GM12872 (cell line): ENCODE measurements at regions not wholly inside any gene's neighbourhood (a gene's known extent, or its start where the extent isn't known, plus 50 kb on each side); places are given as distances from the start of the nearest gene placed in this dataset.

ENCODE experiments used
- TF ChIP-seq, protein P1 (sequence below): IDR thresholded peaks from 3 replicates; pipeline ENCODE4 v1.5.1; 2011; ENCODE audit warnings: low read depth, mild to moderate bottlenecking, low read length, moderate library complexity; ENCODE audit not compliant: insufficient read depth

DNA sequence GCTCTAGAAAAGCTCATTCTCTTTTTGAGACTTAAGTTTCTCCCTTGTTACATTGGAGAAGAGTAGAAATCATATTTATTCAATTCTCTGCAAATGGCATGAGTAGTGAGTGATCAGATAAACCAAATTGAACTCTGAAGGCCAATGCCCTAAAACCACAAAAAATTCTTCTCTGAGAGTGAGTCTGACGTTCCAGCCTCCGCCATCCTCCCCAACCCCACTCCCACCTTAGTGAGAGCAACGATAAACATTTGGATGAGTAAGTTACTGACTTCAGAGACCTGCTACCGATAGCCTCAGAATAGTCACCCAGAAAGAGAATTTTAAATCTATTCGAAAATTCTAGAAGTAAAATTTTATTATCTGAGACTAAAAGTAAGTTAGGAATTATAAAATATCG, 94.6 kb downstream of the TFAP2A start:
- TF ChIP-seq, protein P1, sequence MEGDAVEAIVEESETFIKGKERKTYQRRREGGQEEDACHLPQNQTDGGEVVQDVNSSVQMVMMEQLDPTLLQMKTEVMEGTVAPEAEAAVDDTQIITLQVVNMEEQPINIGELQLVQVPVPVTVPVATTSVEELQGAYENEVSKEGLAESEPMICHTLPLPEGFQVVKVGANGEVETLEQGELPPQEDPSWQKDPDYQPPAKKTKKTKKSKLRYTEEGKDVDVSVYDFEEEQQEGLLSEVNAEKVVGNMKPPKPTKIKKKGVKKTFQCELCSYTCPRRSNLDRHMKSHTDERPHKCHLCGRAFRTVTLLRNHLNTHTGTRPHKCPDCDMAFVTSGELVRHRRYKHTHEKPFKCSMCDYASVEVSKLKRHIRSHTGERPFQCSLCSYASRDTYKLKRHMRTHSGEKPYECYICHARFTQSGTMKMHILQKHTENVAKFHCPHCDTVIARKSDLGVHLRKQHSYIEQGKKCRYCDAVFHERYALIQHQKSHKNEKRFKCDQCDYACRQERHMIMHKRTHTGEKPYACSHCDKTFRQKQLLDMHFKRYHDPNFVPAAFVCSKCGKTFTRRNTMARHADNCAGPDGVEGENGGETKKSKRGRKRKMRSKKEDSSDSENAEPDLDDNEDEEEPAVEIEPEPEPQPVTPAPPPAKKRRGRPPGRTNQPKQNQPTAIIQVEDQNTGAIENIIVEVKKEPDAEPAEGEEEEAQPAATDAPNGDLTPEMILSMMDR: no peak

DNA sequence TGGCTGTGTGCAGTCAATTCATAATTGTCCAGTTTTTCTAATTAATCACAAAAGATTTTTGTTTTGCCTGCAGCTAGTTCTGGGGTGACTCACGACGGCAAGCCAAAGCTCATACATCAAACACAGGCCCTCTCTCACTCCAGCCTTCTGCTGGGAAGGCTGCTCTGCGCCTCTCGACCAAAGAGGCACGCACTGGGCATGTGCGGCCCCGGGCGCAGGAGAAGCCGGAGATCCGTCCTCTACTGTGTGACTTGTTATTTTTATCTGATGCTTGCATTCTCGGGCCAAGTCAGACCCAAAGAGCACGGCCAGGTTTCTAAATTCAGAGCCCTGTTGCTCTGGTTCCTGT, 98.5 kb downstream of the TFAP2A start:
- TF ChIP-seq, protein P1: no peak

DNA sequence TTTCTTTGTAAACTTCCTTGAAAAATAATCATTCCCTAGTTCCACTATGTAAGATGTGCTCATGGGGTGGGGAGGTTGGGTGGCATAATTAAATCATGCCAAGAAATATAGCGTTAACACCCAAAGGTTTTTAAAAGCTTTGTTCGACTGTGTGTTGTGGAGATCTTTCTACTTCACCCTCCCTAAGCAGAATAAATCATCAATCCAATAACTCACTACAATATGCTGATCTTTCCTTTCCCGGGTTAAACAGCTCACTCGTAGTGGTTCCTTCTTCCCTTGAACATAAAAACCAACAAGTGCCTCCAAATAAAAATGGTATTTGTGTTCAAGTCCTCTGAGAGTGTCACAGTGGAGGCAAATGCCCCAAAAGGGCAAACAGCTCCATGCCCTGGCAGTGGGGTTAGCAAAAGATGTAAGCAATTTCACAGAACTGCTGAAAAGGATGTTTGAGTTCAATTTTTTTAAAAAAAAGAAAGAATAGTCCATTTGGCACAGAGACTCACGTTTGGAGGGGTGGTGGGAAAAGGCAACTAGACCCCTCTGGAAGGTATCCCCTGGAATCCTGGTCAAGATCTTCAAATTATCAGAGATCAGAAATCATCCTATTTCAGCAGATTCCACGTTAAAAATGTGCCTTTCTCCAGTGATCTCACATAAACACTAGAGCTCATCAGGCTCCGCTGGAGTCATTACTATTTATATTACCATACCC, 99.1 kb downstream of the TFAP2A start:
- TF ChIP-seq, protein P1: no peak

DNA sequence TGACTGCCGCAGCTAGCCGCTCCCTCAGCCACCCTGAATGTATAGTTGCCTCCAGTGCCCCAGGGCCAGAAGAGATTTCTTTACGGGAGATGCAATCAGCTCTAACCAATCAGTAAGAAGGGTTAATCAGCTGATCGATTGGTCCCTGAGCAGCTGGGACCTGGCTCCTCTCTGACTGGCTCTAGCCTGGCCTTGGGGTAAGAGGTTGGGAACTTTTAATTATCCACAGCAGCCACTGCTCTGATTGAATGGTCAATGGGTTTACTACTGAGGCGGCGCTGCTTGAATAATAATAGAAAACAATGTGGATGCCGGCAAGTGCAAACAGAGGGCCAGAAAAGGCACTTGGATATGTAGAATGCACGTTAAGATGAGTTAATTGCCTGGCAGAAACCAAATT, 99.8 kb downstream of the TFAP2A start:
- TF ChIP-seq, protein P1: no peak

DNA sequence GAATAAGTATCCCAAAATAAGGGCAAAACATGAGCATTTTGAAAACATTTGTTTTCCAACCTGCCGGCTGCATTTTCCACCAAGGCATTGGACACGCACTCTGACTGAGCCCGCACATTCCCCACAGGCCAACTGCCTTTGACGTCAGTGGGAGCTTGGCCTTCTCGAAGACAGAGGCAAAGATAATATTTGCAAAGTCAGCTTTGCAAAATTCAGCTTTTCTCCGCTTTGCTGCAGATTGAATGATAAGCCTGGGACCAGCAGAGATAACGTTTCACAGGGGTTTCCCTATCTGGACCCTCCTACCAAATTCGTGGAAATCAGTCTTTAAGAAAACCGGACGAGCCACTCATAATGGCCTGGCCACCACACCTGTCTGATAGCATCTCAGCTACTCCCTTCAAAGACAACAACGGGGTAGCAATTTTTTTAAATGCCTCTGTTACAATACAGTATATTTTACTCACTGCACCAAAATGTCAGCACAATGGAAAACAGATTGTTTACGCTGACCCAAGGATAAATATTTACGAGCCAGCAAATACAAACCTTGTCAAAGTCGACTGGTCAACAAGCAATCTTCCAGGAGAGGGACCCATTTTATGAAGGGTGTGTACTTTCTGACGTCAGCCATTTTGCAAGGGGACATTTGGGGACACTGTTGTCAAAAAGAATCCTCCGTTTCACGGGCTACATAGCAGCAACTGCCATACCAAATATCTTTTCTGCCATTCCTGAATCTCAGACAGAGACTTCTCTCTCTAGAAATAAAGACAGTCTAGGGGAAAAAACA, 100.5 kb downstream of the TFAP2A start:
- TF ChIP-seq, protein P1: no peak

DNA sequence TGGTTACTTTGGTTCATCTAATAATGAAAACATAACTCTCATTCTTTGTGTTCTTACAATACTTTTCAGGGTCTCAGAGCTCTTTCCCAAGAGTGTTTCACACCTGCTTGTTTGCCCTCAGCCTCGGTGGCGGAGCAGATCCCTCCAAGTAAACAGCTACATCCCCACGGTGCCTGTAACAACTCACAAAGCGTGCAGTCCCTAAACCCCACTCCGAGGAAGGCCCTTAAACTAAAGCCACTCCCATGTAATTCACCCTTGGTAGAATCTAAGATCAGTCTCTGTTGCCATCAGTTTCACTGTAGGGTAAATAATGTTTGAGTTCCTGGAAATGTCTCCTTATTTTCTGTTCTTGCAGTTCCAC, 101.1 kb downstream of the TFAP2A start:
- TF ChIP-seq, protein P1: no peak

DNA sequence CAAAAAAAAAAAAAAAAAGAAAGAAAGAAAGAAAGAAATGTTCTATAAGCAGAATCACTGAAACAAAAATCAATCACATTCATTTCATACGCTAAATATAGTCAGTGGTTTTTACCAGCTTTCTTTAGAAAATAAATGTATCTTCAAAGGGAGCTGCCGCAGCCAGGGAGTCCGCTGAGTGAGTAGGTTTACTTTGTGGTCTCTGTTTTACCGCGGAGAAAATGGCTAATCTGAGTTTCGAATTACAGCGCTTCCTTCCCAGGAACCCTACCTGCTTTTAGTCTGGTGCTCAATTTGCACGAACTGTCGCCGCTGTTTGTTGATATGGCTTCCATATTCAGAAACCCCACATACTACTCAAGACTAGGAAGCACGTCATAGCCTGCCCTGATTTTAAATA, 102.4 kb downstream of the TFAP2A start:
- TF ChIP-seq, protein P1: no peak
